ENCODE measurements at regions not wholly inside any gene's neighbourhood (a gene's known extent, or its start where the extent isn't known, plus 50 kb on each side); places are given as distances from the start of the nearest gene placed in this dataset.

- Histone ChIP-seq H3K27ac (ENCODE audit: low read length, poor library complexity, severe bottlenecking) (no peak overlapping the region), H2BK15ac (ENCODE audit: low read depth, poor library complexity, severe bottlenecking) (no peak overlapping the region), H3K9ac (ENCODE audit: low read length) (no peak overlapping the region), H3K14ac (ENCODE audit: low read length in 2 of 2) (no peak overlapping the region), H2BK120ac (ENCODE audit: low read depth, low read length) (no peak overlapping the region), H2BK5ac (ENCODE audit: low read depth, low read length, poor library complexity, severe bottlenecking) (no peak overlapping the region), H2AFZ (ENCODE audit: low read depth, low read length) (no peak overlapping the region), H4K8ac (ENCODE audit: low read length) (no peak overlapping the region), H3K36me3 (ENCODE audit: control insufficient read depth in 1 of 2, insufficient read depth in 2 of 2, low read depth in 1 of 2, low read length in 2 of 2) (no peaks in the 10 kb centered on the region), H3K4me1 (ENCODE audit: control insufficient read depth, insufficient read depth, low read depth, low read length) (no peaks in the 10 kb centered on the region), H3K4me2 (ENCODE audit: low read length, poor library complexity, severe bottlenecking) (no peak overlapping the region), H3K18ac (ENCODE audit: low read depth in 1 of 2, low read length in 2 of 2) (no peak overlapping the region), H3K27me3 (ENCODE audit: control insufficient read depth in 1 of 2, insufficient read depth in 1 of 2, low read length in 2 of 2) (no peaks in the 10 kb centered on the region), H3K9me3 (ENCODE audit: control insufficient read depth, low read length) (peaks cover 3% of the 10 kb centered on the region), H2AK5ac (ENCODE audit: low read length, severe bottlenecking) (no peak overlapping the region), H3K23ac (ENCODE audit: low read length in 2 of 2) (no peak overlapping the region), H3K4me3 (ENCODE audit: insufficient read depth in 1 of 2, low read depth in 1 of 2, low read length in 2 of 2) (no peak overlapping the region), H3K4ac (ENCODE audit: low read depth in 1 of 2, low read length in 2 of 2) (no peak overlapping the region), H3K79me1 (replicated peaks; ENCODE audit: low read length, poor library complexity, severe bottlenecking) (no peaks in the 10 kb centered on the region), H2BK12ac (ENCODE audit: low read length in 2 of 2) (no peak overlapping the region), H4K91ac (ENCODE audit: low read length) (no peak overlapping the region)
- no peak for DNase-seq
Measured at GRCh38 chr12:74626397-74626796, 88.8 kb downstream of the ATXN7L3B start.

- Histone ChIP-seq H4K91ac (ENCODE audit: low read length) (no peak overlapping the region), H3K27ac (ENCODE audit: low read length, poor library complexity, severe bottlenecking) (no peak overlapping the region), H3K18ac (ENCODE audit: low read depth in 1 of 2, low read length in 2 of 2) (no peak overlapping the region), H4K8ac (ENCODE audit: low read length) (no peak overlapping the region), H3K79me1 (replicated peaks; ENCODE audit: low read length, poor library complexity, severe bottlenecking) (no peaks in the 10 kb centered on the region), H3K4me2 (ENCODE audit: low read length, poor library complexity, severe bottlenecking) (no peak overlapping the region), H2BK120ac (ENCODE audit: low read depth, low read length) (no peak overlapping the region), H3K9ac (ENCODE audit: low read length) (no peak overlapping the region), H3K4me1 (ENCODE audit: control insufficient read depth, insufficient read depth, low read depth, low read length) (no peaks in the 10 kb centered on the region), H2BK5ac (ENCODE audit: low read depth, low read length, poor library complexity, severe bottlenecking) (no peak overlapping the region), H2BK12ac (ENCODE audit: low read length in 2 of 2) (no peak overlapping the region), H3K9me3 (ENCODE audit: control insufficient read depth, low read length) (no peaks in the 10 kb centered on the region), H3K23ac (ENCODE audit: low read length in 2 of 2) (no peak overlapping the region), H3K27me3 (ENCODE audit: control insufficient read depth in 1 of 2, insufficient read depth in 1 of 2, low read length in 2 of 2) (no peaks in the 10 kb centered on the region), H3K4ac (ENCODE audit: low read depth in 1 of 2, low read length in 2 of 2) (no peak overlapping the region), H2BK15ac (ENCODE audit: low read depth, poor library complexity, severe bottlenecking) (no peak overlapping the region), H2AK5ac (ENCODE audit: low read length, severe bottlenecking) (no peak overlapping the region), H3K4me3 (ENCODE audit: insufficient read depth in 1 of 2, low read depth in 1 of 2, low read length in 2 of 2) (no peak overlapping the region), H3K14ac (ENCODE audit: low read length in 2 of 2) (no peak overlapping the region), H3K36me3 (ENCODE audit: control insufficient read depth in 1 of 2, insufficient read depth in 2 of 2, low read depth in 1 of 2, low read length in 2 of 2) (no peaks in the 10 kb centered on the region), H2AFZ (ENCODE audit: low read depth, low read length) (no peak overlapping the region)
- no peak for DNase-seq
- WGBS = 78% methylated on average over 1 of the region's 2 CpGs
Measured at GRCh38 chr12:74641262-74641661, 103.6 kb downstream of the ATXN7L3B start.

- H4K91ac ChIP-seq (ENCODE audit: low read length) = no peak overlapping the region
- no peak overlapping the region for H2BK5ac ChIP-seq (ENCODE audit: low read depth, low read length, poor library complexity, severe bottlenecking)
- no peak overlapping the region for H3K4me2 ChIP-seq (ENCODE audit: low read length, poor library complexity, severe bottlenecking)
- H2BK120ac ChIP-seq (ENCODE audit: low read depth, low read length) = no peak overlapping the region
- no peak overlapping the region for H2BK12ac ChIP-seq (ENCODE audit: low read length in 2 of 2)
- no peak overlapping the region for H3K4ac ChIP-seq (ENCODE audit: low read depth in 1 of 2, low read length in 2 of 2)
- no peaks in the 10 kb centered on the region for H3K36me3 ChIP-seq (ENCODE audit: control insufficient read depth in 1 of 2, insufficient read depth in 2 of 2, low read depth in 1 of 2, low read length in 2 of 2)
- 79% methylated on average over 1 of the region's 2 CpGs for WGBS
- H2AK5ac ChIP-seq (ENCODE audit: low read length, severe bottlenecking) = no peak overlapping the region
- no peak overlapping the region for H3K14ac ChIP-seq (ENCODE audit: low read length in 2 of 2)
- H3K9me3 ChIP-seq (ENCODE audit: control insufficient read depth, low read length) = no peaks in the 10 kb centered on the region
- H3K9ac ChIP-seq (ENCODE audit: low read length) = no peak overlapping the region
- H4K8ac ChIP-seq (ENCODE audit: low read length) = no peak overlapping the region
- no peak overlapping the region for H2AFZ ChIP-seq (ENCODE audit: low read depth, low read length)
- no peak overlapping the region for H3K4me3 ChIP-seq (ENCODE audit: insufficient read depth in 1 of 2, low read depth in 1 of 2, low read length in 2 of 2)
- H3K27me3 ChIP-seq (ENCODE audit: control insufficient read depth in 1 of 2, insufficient read depth in 1 of 2, low read length in 2 of 2) = no peaks in the 10 kb centered on the region
- H3K4me1 ChIP-seq (ENCODE audit: control insufficient read depth, insufficient read depth, low read depth, low read length) = no peaks in the 10 kb centered on the region
- no peak overlapping the region for H3K23ac ChIP-seq (ENCODE audit: low read length in 2 of 2)
- H2BK15ac ChIP-seq (ENCODE audit: low read depth, poor library complexity, severe bottlenecking) = no peak overlapping the region
- no peak overlapping the region for H3K18ac ChIP-seq (ENCODE audit: low read depth in 1 of 2, low read length in 2 of 2)
- no peak overlapping the region for H3K27ac ChIP-seq (ENCODE audit: low read length, poor library complexity, severe bottlenecking)
- DNase-seq = no peak
- no peaks in the 10 kb centered on the region for H3K79me1 ChIP-seq (replicated peaks; ENCODE audit: low read length, poor library complexity, severe bottlenecking)
Measured at GRCh38 chr12:74641694-74642093, 104.1 kb downstream of the ATXN7L3B start.

- Histone ChIP-seq H3K27me3 (ENCODE audit: control insufficient read depth in 1 of 2, insufficient read depth in 1 of 2, low read length in 2 of 2) (no peaks in the 10 kb centered on the region), H2BK12ac (ENCODE audit: low read length in 2 of 2) (no peak overlapping the region), H2AFZ (ENCODE audit: low read depth, low read length) (no peak overlapping the region), H4K91ac (ENCODE audit: low read length) (no peak overlapping the region), H2AK5ac (ENCODE audit: low read length, severe bottlenecking) (no peak overlapping the region), H2BK120ac (ENCODE audit: low read depth, low read length) (no peak overlapping the region), H2BK5ac (ENCODE audit: low read depth, low read length, poor library complexity, severe bottlenecking) (no peak overlapping the region), H3K36me3 (ENCODE audit: control insufficient read depth in 1 of 2, insufficient read depth in 2 of 2, low read depth in 1 of 2, low read length in 2 of 2) (no peaks in the 10 kb centered on the region), H3K4ac (ENCODE audit: low read depth in 1 of 2, low read length in 2 of 2) (no peak overlapping the region), H3K27ac (ENCODE audit: low read length, poor library complexity, severe bottlenecking) (no peak overlapping the region), H2BK15ac (ENCODE audit: low read depth, poor library complexity, severe bottlenecking) (no peak overlapping the region), H3K9me3 (ENCODE audit: control insufficient read depth, low read length) (no peaks in the 10 kb centered on the region), H3K79me1 (replicated peaks; ENCODE audit: low read length, poor library complexity, severe bottlenecking) (no peaks in the 10 kb centered on the region), H3K14ac (ENCODE audit: low read length in 2 of 2) (no peak overlapping the region), H3K4me3 (ENCODE audit: insufficient read depth in 1 of 2, low read depth in 1 of 2, low read length in 2 of 2) (no peak overlapping the region), H3K4me2 (ENCODE audit: low read length, poor library complexity, severe bottlenecking) (no peak overlapping the region), H3K9ac (ENCODE audit: low read length) (no peak overlapping the region), H3K4me1 (ENCODE audit: control insufficient read depth, insufficient read depth, low read depth, low read length) (no peaks in the 10 kb centered on the region), H3K23ac (ENCODE audit: low read length in 2 of 2) (no peak overlapping the region), H3K18ac (ENCODE audit: low read depth in 1 of 2, low read length in 2 of 2) (no peak overlapping the region), H4K8ac (ENCODE audit: low read length) (no peak overlapping the region)
- DNase-seq = no peak
- WGBS = 34% methylated on average over 1 of the region's 1 CpG
Measured at GRCh38 chr12:74644681-74645080, 107.0 kb downstream of the ATXN7L3B start.
